ENCODE measurements at regions not wholly inside any gene's neighbourhood (a gene's known extent, or its start where the extent isn't known, plus 50 kb on each side); places are given as distances from the start of the nearest gene placed in this dataset.
"Not testable (repeated sequence)": the region's sequence is repeated elsewhere in the genome, so short reads cannot be mapped to it uniquely, and the experiment has no call there.

- H3K27me3 ChIP-seq: no peaks in the 10 kb centered on the region
- TF ChIP-seq CTCF (IDR thresholded peaks at IDR 0.05): peak in 2 of 4 donors; percentile 28 to 33
- DNase-seq: no peak
- no peak for FAIRE-seq
- H3K4me1 ChIP-seq: no peaks in the 10 kb centered on the region
- intact Hi-C loops (cut with DNase I): no loop called here
- no peaks in the 10 kb centered on the region for H3K9me3 ChIP-seq
- peak in 1 of 4 donors; percentile 46 for ATAC-seq
- H3K4me3 ChIP-seq: no peak overlapping the region
- no peak overlapping the region for H3K27ac ChIP-seq
- no peaks in the 10 kb centered on the region for H3K36me3 ChIP-seq
Observed at GRCh38 chr6:85756982-85757381, 114.3 kb upstream of the SYNCRIP start.

GRCh38 chr6:85754894-85755293 lies 112.2 kb upstream of the SYNCRIP start:
- FAIRE-seq: no peak
- no peak for TF ChIP-seq CTCF (IDR thresholded peaks at IDR 0.05)
- 16 to 27% methylated on average over 2 of the region's 2 CpGs for WGBS, 2 donors
- H3K27ac ChIP-seq: no peak overlapping the region
- no peaks in the 10 kb centered on the region for H3K36me3 ChIP-seq
- intact Hi-C loops (cut with DNase I): no loop called here
- H3K9me3 ChIP-seq: no peaks in the 10 kb centered on the region
- H3K4me1 ChIP-seq: no peaks in the 10 kb centered on the region
- no peak for ATAC-seq
- no peak overlapping the region for H3K4me3 ChIP-seq
- no peaks in the 10 kb centered on the region for H3K27me3 ChIP-seq
- DNase-seq: no peak

- FAIRE-seq (no peak), ATAC-seq (no peak), DNase-seq (no peak)
- no peaks in the 10 kb centered on the region for H3K4me1 ChIP-seq
- no peak overlapping the region for H3K27ac ChIP-seq
- intact Hi-C loops (cut with DNase I): no loop called here
- no peak overlapping the region for H3K4me3 ChIP-seq
- 35% methylated on average over 5 of the region's 5 CpGs for WGBS, 2 donors
- no peaks in the 10 kb centered on the region for H3K9me3 ChIP-seq
- no peaks in the 10 kb centered on the region for H3K36me3 ChIP-seq
- no peak for TF ChIP-seq CTCF (IDR thresholded peaks at IDR 0.05)
- no peaks in the 10 kb centered on the region for H3K27me3 ChIP-seq
Observed at GRCh38 chr6:85752602-85753001, 109.9 kb upstream of the SYNCRIP start.

- DNase-seq: no peak
- Histone ChIP-seq H3K4me1 (no peaks in the 10 kb centered on the region), H3K4me3 (no peak overlapping the region), H3K27me3 (no peaks in the 10 kb centered on the region), H3K36me3 (no peaks in the 10 kb centered on the region), H3K9me3 (no peaks in the 10 kb centered on the region), H3K27ac (no peak overlapping the region)
- intact Hi-C loops (cut with DNase I): no loop called here
- 77 to 86% methylated on average over 5 of the region's 5 CpGs for WGBS, 2 donors
- peak; percentile 83 for FAIRE-seq
- TF ChIP-seq CTCF (IDR thresholded peaks at IDR 0.05): no peak
- ATAC-seq: no peak
Observed at GRCh38 chr6:85751374-85752055, 108.8 kb upstream of the SYNCRIP start.

GRCh38 chr6:85750146-85750545 lies 107.5 kb upstream of the SYNCRIP start:
- H3K27ac ChIP-seq; ATAC-seq; intact Hi-C loops (cut with DNase I): not testable (repeated sequence)

More at GRCh38 chr6:85750146-85750545, 107.5 kb upstream of the SYNCRIP start:
- not testable (repeated sequence) for DNase-seq, H3K9me3 ChIP-seq, FAIRE-seq, H3K27me3 ChIP-seq, H3K4me3 ChIP-seq, H3K36me3 ChIP-seq, H3K4me1 ChIP-seq
- WGBS, 2 donors: 96 to 99% methylated on average over 2 of the region's 2 CpGs
